Omental fat pad (tissue), 3 donors: ENCODE measurements at regions not wholly inside any gene's neighbourhood (a gene's known extent, or its start where the extent isn't known, plus 50 kb on each side); places are given as distances from the start of the nearest gene placed in this dataset.

Experiments used
- ATAC-seq: fragments of 150-250 bp; one replicate; pipeline ENCODE4 v1.9.1; 2016; ENCODE audit warnings: mild to moderate bottlenecking, moderate library complexity; ENCODE audit not compliant: low FRiP score
- DNase-seq: peaks from one replicate; pipeline ENCODE4 v3.0.0-alpha.2; 2019; ENCODE audit warnings: low spot score
- CTCF ChIP-seq, 3 donors: fragments of 450-650 bp; IDR thresholded peaks; one replicate each; pipeline ENCODE4 v1.5.1; 2016 to 2017; ENCODE audit warnings: antibody characterized with exemption in 3 of 3, mild to moderate bottlenecking in 3 of 3, moderate library complexity in 2 of 3

- DNase-seq (no peak), ATAC-seq (peak; percentile 79)
- no peak for TF ChIP-seq CTCF (IDR thresholded peaks at IDR 0.05)
These were observed 69.8 kb upstream of the STEAP1B start for GRCh38 chr7:22569586-22570321.

- no peak for TF ChIP-seq CTCF (IDR thresholded peaks at IDR 0.05)
- DNase-seq (no peak), ATAC-seq (no peak)
These were observed 66.6 kb upstream of the STEAP1B start for GRCh38 chr7:22566592-22566991.

- no peak for TF ChIP-seq CTCF (IDR thresholded peaks at IDR 0.05)
- no peak for ATAC-seq
These were observed 66.2 kb upstream of the STEAP1B start for GRCh38 chr7:22566176-22566575.

GRCh38 chr7:22565315-22565811, 65.4 kb upstream of the STEAP1B start:
- no peak for TF ChIP-seq CTCF (IDR thresholded peaks at IDR 0.05)
- DNase-seq (no peak), ATAC-seq (peak; percentile 56)

More at GRCh38 chr7:22566176-22566575, 66.2 kb upstream of the STEAP1B start:
- no peak for DNase-seq

GRCh38 chr7:22564511-22565045, 64.6 kb upstream of the STEAP1B start:
- ATAC-seq = no peak
- TF ChIP-seq CTCF (IDR thresholded peaks at IDR 0.05) = no peak
- no peak for DNase-seq

- DNase-seq = no peak
- TF ChIP-seq CTCF (IDR thresholded peaks at IDR 0.05) = no peak
- ATAC-seq = no peak
These were observed 63.7 kb upstream of the STEAP1B start for GRCh38 chr7:22563621-22564241.
